ENCODE measurements at regions not wholly inside any gene's neighbourhood (a gene's known extent, or its start where the extent isn't known, plus 50 kb on each side); places are given as distances from the start of the nearest gene placed in this dataset.

- no peak for TF ChIP-seq SIN3A (IDR thresholded peaks at IDR 0.05; ENCODE audit: borderline replicate concordance, insufficient read depth, low read length)
- TF ChIP-seq, protein P1, sequence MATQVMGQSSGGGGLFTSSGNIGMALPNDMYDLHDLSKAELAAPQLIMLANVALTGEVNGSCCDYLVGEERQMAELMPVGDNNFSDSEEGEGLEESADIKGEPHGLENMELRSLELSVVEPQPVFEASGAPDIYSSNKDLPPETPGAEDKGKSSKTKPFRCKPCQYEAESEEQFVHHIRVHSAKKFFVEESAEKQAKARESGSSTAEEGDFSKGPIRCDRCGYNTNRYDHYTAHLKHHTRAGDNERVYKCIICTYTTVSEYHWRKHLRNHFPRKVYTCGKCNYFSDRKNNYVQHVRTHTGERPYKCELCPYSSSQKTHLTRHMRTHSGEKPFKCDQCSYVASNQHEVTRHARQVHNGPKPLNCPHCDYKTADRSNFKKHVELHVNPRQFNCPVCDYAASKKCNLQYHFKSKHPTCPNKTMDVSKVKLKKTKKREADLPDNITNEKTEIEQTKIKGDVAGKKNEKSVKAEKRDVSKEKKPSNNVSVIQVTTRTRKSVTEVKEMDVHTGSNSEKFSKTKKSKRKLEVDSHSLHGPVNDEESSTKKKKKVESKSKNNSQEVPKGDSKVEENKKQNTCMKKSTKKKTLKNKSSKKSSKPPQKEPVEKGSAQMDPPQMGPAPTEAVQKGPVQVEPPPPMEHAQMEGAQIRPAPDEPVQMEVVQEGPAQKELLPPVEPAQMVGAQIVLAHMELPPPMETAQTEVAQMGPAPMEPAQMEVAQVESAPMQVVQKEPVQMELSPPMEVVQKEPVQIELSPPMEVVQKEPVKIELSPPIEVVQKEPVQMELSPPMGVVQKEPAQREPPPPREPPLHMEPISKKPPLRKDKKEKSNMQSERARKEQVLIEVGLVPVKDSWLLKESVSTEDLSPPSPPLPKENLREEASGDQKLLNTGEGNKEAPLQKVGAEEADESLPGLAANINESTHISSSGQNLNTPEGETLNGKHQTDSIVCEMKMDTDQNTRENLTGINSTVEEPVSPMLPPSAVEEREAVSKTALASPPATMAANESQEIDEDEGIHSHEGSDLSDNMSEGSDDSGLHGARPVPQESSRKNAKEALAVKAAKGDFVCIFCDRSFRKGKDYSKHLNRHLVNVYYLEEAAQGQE (IDR thresholded peaks at IDR 0.05; ENCODE audit: insufficient read depth in 1 of 2, low read depth in 2 of 2, low read length in 2 of 2), result no peak
- no peak for TF ChIP-seq TAF1 (IDR thresholded peaks at IDR 0.05; ENCODE audit: borderline replicate concordance, insufficient read depth, low read length)
- no peak for TF ChIP-seq POLR2AphosphoS5 (IDR thresholded peaks at IDR 0.05; ENCODE audit: low read depth, low read length)
- TF ChIP-seq FOXP2 (optimal IDR thresholded peaks at IDR 0.05; ENCODE audit: borderline replicate concordance, extremely low read depth, extremely low read length, insufficient read depth), result no peak
These were observed 191.5 kb downstream of the SNX18 start for GRCh38 chr5:54709096-54709495.

GRCh38 chr5:54707841-54708240 lies 190.3 kb downstream of the SNX18 start:
- TF ChIP-seq TAF1 (IDR thresholded peaks at IDR 0.05; ENCODE audit: borderline replicate concordance, insufficient read depth, low read length) (no peak), FOXP2 (optimal IDR thresholded peaks at IDR 0.05; ENCODE audit: borderline replicate concordance, extremely low read depth, extremely low read length, insufficient read depth) (no peak), POLR2AphosphoS5 (IDR thresholded peaks at IDR 0.05; ENCODE audit: low read depth, low read length) (no peak), SIN3A (IDR thresholded peaks at IDR 0.05; ENCODE audit: borderline replicate concordance, insufficient read depth, low read length) (no peak)
- TF ChIP-seq, protein P1 (IDR thresholded peaks at IDR 0.05; ENCODE audit: insufficient read depth in 1 of 2, low read depth in 2 of 2, low read length in 2 of 2), result no peak

DNA sequence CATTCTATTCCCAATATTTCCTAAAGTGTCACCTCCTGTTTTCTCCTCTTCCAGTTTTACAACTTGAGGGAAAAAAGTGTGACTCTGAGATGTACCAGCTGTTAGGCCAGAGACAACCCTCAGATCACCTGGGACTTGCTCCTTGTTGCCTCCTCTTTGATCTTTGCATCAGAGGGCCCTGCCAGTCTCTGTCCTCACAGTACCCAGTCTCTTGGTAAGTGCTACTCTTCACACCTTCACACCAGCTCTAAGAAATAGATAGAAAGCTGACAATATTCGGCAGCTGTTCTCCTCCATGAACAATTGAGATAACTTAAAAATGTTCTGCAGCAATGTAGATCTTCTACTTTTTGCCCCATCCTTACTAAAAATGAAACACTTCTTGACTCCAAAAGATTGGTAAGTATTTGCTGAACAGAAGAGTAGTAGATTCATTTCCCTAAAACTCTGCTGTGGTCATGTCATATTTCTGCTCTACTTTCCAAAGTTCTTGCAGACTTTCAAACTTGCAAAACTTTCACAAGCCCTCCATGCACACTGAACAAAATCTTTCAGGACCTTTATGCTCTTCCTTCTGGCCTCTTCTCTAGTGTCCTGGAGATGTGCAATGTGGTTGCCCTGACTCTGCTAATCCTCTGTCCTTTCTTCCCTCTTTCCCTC lies 188.6 kb downstream of the SNX18 start:
- TF ChIP-seq POLR2AphosphoS5 (IDR thresholded peaks at IDR 0.05; ENCODE audit: low read depth, low read length), result no peak
- no peak for TF ChIP-seq SIN3A (IDR thresholded peaks at IDR 0.05; ENCODE audit: borderline replicate concordance, insufficient read depth, low read length)
- TF ChIP-seq, protein P1 (IDR thresholded peaks at IDR 0.05; ENCODE audit: insufficient read depth in 1 of 2, low read depth in 2 of 2, low read length in 2 of 2), result no peak
- TF ChIP-seq FOXP2 (optimal IDR thresholded peaks at IDR 0.05; ENCODE audit: borderline replicate concordance, extremely low read depth, extremely low read length, insufficient read depth), result no peak
- no peak for TF ChIP-seq TAF1 (IDR thresholded peaks at IDR 0.05; ENCODE audit: borderline replicate concordance, insufficient read depth, low read length)

DNA sequence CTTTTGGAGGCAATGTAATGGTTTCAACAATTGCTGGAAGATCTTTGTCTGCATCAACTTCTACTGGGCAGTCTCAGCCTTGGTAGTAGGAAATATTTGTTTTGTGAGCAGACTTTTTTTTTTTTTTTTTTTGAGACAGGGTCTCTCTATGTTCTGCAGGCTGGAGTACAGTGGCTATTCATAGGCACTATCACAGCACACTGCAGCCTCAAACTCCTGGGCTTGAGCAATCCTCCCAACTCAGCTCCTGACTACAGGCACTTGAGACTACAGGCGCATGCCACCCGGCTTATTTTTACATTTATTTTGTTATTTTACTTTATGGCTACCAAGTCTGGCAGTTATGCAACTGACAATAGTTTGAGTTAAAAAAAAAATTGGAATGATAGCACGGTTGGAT lies 187.3 kb downstream of the SNX18 start:
- TF ChIP-seq TAF1 (IDR thresholded peaks at IDR 0.05; ENCODE audit: borderline replicate concordance, insufficient read depth, low read length) (no peak), FOXP2 (optimal IDR thresholded peaks at IDR 0.05; ENCODE audit: borderline replicate concordance, extremely low read depth, extremely low read length, insufficient read depth) (no peak), SIN3A (IDR thresholded peaks at IDR 0.05; ENCODE audit: borderline replicate concordance, insufficient read depth, low read length) (no peak), POLR2AphosphoS5 (IDR thresholded peaks at IDR 0.05; ENCODE audit: low read depth, low read length) (no peak)
- TF ChIP-seq, protein P1 (IDR thresholded peaks at IDR 0.05; ENCODE audit: insufficient read depth in 1 of 2, low read depth in 2 of 2, low read length in 2 of 2), result no peak

Data from PFSK-1 (cell line).